H1 (cell line): ENCODE measurements at regions not wholly inside any gene's neighbourhood (a gene's known extent, or its start where the extent isn't known, plus 50 kb on each side); places are given as distances from the start of the nearest gene placed in this dataset.

ENCODE experiments used
- CEBPB ChIP-seq: IDR thresholded peaks from 2 replicates; pipeline ENCODE4 v1.6.1; 2012; ENCODE audit warnings: low read depth, low read length
- HDAC6 ChIP-seq: IDR thresholded peaks from one replicate; pipeline ENCODE4 v1.7.1; 2012; ENCODE audit warnings: low read depth, mild to moderate bottlenecking, inconsistent platforms, low read length, moderate library complexity
- JUN ChIP-seq: IDR thresholded peaks from 2 replicates; pipeline ENCODE4 v1.6.1; 2011; ENCODE audit warnings: low read depth, mild to moderate bottlenecking, improper control_type of control experiment, low read length
- KDM5A ChIP-seq: fragments of 200-600 bp; IDR thresholded peaks from 2 replicates; pipeline ENCODE4 v1.7.1; 2012; ENCODE audit warnings: mild to moderate bottlenecking, low read length, inconsistent platforms, mixed read lengths
- MAFK ChIP-seq: IDR thresholded peaks from 2 replicates; pipeline ENCODE4 v1.6.1; 2012; ENCODE audit warnings: low read depth, mild to moderate bottlenecking, improper control_type of control experiment, low read length
- YY1 ChIP-seq: IDR thresholded peaks from 2 replicates; pipeline ENCODE4 v1.6.1; 2011; ENCODE audit warnings: low read depth, mild to moderate bottlenecking, low read length
- TF ChIP-seq, protein P1 (sequence below): fragments of 300-600 bp; sonication (generic); IDR thresholded peaks from 2 replicates; pipeline ENCODE4 v1.7.1; 2012; ENCODE audit warnings: low read length, moderate library complexity, mild to moderate bottlenecking, inconsistent platforms; ENCODE audit not compliant: insufficient replicate concordance

DNA sequence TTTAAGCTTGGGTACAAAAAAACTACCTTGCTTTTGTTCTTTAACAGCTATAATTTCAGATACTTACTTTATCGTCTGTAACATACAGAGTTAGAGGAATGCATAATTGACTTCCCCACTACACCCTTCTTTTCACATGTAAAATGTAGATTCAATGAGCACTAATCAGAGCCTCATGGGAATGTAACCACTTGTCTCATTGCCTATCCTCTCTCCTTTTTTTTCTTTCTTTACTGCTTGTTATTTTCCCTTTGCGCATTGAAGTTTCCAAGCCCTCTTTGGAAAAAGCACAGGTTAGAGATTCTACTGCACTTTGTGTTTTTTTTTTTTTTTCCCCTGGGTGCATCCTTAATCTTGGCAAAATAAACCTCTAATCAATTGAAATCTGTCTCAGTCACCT lies 965.1 kb upstream of the PABPC4L start (continued):
- TF ChIP-seq, protein P1, sequence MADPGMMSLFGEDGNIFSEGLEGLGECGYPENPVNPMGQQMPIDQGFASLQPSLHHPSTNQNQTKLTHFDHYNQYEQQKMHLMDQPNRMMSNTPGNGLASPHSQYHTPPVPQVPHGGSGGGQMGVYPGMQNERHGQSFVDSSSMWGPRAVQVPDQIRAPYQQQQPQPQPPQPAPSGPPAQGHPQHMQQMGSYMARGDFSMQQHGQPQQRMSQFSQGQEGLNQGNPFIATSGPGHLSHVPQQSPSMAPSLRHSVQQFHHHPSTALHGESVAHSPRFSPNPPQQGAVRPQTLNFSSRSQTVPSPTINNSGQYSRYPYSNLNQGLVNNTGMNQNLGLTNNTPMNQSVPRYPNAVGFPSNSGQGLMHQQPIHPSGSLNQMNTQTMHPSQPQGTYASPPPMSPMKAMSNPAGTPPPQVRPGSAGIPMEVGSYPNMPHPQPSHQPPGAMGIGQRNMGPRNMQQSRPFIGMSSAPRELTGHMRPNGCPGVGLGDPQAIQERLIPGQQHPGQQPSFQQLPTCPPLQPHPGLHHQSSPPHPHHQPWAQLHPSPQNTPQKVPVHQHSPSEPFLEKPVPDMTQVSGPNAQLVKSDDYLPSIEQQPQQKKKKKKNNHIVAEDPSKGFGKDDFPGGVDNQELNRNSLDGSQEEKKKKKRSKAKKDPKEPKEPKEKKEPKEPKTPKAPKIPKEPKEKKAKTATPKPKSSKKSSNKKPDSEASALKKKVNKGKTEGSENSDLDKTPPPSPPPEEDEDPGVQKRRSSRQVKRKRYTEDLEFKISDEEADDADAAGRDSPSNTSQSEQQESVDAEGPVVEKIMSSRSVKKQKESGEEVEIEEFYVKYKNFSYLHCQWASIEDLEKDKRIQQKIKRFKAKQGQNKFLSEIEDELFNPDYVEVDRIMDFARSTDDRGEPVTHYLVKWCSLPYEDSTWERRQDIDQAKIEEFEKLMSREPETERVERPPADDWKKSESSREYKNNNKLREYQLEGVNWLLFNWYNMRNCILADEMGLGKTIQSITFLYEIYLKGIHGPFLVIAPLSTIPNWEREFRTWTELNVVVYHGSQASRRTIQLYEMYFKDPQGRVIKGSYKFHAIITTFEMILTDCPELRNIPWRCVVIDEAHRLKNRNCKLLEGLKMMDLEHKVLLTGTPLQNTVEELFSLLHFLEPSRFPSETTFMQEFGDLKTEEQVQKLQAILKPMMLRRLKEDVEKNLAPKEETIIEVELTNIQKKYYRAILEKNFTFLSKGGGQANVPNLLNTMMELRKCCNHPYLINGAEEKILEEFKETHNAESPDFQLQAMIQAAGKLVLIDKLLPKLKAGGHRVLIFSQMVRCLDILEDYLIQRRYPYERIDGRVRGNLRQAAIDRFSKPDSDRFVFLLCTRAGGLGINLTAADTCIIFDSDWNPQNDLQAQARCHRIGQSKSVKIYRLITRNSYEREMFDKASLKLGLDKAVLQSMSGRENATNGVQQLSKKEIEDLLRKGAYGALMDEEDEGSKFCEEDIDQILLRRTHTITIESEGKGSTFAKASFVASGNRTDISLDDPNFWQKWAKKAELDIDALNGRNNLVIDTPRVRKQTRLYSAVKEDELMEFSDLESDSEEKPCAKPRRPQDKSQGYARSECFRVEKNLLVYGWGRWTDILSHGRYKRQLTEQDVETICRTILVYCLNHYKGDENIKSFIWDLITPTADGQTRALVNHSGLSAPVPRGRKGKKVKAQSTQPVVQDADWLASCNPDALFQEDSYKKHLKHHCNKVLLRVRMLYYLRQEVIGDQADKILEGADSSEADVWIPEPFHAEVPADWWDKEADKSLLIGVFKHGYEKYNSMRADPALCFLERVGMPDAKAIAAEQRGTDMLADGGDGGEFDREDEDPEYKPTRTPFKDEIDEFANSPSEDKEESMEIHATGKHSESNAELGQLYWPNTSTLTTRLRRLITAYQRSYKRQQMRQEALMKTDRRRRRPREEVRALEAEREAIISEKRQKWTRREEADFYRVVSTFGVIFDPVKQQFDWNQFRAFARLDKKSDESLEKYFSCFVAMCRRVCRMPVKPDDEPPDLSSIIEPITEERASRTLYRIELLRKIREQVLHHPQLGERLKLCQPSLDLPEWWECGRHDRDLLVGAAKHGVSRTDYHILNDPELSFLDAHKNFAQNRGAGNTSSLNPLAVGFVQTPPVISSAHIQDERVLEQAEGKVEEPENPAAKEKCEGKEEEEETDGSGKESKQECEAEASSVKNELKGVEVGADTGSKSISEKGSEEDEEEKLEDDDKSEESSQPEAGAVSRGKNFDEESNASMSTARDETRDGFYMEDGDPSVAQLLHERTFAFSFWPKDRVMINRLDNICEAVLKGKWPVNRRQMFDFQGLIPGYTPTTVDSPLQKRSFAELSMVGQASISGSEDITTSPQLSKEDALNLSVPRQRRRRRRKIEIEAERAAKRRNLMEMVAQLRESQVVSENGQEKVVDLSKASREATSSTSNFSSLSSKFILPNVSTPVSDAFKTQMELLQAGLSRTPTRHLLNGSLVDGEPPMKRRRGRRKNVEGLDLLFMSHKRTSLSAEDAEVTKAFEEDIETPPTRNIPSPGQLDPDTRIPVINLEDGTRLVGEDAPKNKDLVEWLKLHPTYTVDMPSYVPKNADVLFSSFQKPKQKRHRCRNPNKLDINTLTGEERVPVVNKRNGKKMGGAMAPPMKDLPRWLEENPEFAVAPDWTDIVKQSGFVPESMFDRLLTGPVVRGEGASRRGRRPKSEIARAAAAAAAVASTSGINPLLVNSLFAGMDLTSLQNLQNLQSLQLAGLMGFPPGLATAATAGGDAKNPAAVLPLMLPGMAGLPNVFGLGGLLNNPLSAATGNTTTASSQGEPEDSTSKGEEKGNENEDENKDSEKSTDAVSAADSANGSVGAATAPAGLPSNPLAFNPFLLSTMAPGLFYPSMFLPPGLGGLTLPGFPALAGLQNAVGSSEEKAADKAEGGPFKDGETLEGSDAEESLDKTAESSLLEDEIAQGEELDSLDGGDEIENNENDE, result no peak
- TF ChIP-seq JUN (no peak), HDAC6 (no peak), YY1 (no peak), MAFK (no peak), CEBPB (no peak), KDM5A (no peak)
